ENCODE measurements at regions not wholly inside any gene's neighbourhood (a gene's known extent, or its start where the extent isn't known, plus 50 kb on each side); places are given as distances from the start of the nearest gene placed in this dataset.

DNA sequence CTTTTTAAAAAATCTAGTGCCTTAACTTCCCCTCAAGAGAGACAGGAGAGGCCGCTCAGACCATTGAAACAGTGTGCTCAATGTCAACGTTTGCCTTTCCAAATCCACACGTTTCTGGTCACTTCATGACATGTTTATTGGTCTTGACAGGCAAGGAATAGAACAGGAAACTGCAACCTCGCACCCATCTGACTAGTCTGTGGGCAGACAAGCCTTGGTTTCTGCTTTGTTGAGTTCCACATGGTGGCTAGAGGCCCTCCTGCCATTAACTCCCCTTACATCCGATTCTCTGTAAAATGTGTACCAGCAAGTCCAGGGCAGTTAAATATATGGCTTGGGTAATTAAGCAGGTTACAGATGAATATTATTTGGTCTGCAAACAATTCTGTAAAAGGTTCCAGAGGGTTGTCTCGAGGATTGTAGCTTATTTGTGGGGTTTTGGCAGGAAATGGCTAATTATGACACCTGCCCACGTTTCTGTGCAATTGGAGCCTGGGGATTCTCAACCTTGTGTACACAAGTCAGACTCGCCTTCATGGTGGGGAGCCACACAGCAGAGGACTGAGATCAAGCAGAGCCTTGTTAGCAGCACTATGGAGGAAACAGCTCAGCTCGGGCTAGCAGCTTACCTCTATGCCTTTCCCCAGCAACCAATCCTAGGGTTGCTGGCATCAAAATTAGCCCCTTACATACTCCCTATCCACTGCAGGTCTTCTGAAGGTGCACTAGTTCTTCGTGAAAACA is 317.5 kb upstream of the IGF1R start:
- no peak overlapping the region for H3K27ac ChIP-seq
- no peaks in the 10 kb centered on the region for H3K9me3 ChIP-seq
- no peak overlapping the region for H3K4me3 ChIP-seq
- H3K4me1 ChIP-seq, result peaks cover 0 to 13% (median 0%) of the 10 kb centered on the region in 3 donors
- intact Hi-C loops (cut with DNase I), result no loop called here
- H3K27me3 ChIP-seq, result peaks cover 0 to 4% (median 0%) of the 10 kb centered on the region in 4 donors
- whole genome bisulfite sequencing, 2 donors, result 54 to 63% methylated on average over 8 to 10 of the region's 10 CpGs
- TF ChIP-seq, protein P1, sequence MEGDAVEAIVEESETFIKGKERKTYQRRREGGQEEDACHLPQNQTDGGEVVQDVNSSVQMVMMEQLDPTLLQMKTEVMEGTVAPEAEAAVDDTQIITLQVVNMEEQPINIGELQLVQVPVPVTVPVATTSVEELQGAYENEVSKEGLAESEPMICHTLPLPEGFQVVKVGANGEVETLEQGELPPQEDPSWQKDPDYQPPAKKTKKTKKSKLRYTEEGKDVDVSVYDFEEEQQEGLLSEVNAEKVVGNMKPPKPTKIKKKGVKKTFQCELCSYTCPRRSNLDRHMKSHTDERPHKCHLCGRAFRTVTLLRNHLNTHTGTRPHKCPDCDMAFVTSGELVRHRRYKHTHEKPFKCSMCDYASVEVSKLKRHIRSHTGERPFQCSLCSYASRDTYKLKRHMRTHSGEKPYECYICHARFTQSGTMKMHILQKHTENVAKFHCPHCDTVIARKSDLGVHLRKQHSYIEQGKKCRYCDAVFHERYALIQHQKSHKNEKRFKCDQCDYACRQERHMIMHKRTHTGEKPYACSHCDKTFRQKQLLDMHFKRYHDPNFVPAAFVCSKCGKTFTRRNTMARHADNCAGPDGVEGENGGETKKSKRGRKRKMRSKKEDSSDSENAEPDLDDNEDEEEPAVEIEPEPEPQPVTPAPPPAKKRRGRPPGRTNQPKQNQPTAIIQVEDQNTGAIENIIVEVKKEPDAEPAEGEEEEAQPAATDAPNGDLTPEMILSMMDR (IDR thresholded peaks at IDR 0.05), result no peak
- TF ChIP-seq POLR2A (IDR thresholded peaks at IDR 0.05), result no peak
- no peaks in the 10 kb centered on the region for H3K36me3 ChIP-seq
- no peak for DNase-seq

GRCh38 chr15:98331676-98332075 is 316.7 kb upstream of the IGF1R start:
- H3K9me3 ChIP-seq, result no peaks in the 10 kb centered on the region
- TF ChIP-seq, protein P1 (IDR thresholded peaks at IDR 0.05), result no peak
- intact Hi-C loops (cut with DNase I), result no loop called here
- H3K27me3 ChIP-seq, result peaks cover 0 to 4% (median 0%) of the 10 kb centered on the region in 4 donors
- H3K36me3 ChIP-seq, result no peaks in the 10 kb centered on the region
- no peak for DNase-seq
- H3K27ac ChIP-seq, result no peak overlapping the region
- H3K4me3 ChIP-seq, result no peak overlapping the region
- H3K4me1 ChIP-seq, result peaks cover 0 to 13% (median 0%) of the 10 kb centered on the region in 3 donors
- WGBS, 2 donors, result 70 to 84% methylated on average over 2 to 4 of the region's 4 CpGs

- TF ChIP-seq POLR2A (IDR thresholded peaks at IDR 0.05), result no peak
- TF ChIP-seq, protein P1 (IDR thresholded peaks at IDR 0.05), result no peak
- Histone ChIP-seq H3K9me3 (no peaks in the 10 kb centered on the region), H3K36me3 (no peaks in the 10 kb centered on the region), H3K27me3 (peaks cover 0 to 4% (median 0%) of the 10 kb centered on the region in 4 donors), H3K4me3 (no peak overlapping the region), H3K27ac (no peak overlapping the region), H3K4me1 (peaks cover 0 to 13% (median 0%) of the 10 kb centered on the region in 3 donors)
- no peak for DNase-seq
- intact Hi-C loops (cut with DNase I), result no loop called here
- 60 to 78% methylated on average over 3 to 7 of the region's 7 CpGs for WGBS, 2 donors
Observed at GRCh38 chr15:98333251-98333650, 315.1 kb upstream of the IGF1R start.

DNA sequence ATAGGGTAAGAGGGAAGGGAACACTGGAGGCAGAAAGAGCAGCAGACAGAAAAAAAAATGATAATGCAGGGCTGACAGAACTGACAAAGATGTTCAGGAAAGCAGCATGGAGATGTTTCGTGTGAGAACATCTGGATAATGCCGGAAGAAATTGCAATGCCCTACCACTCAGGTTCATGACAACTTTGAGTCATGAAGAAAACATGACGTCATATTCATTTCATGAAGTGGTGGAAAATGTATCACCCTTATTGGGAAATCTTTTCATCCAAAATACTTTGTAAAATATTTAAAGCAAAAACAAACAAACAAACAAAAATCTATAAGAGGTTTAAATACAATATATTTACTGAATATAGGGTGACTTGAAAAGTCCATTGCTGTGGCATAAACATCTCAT is 305.4 kb upstream of the IGF1R start:
- no peak for TF ChIP-seq POLR2A (IDR thresholded peaks at IDR 0.05)
- TF ChIP-seq, protein P1 (IDR thresholded peaks at IDR 0.05), result no peak
- peaks cover 0 to 3% (median 0%) of the 10 kb centered on the region in 4 donors for H3K27me3 ChIP-seq
- no peaks in the 10 kb centered on the region for H3K36me3 ChIP-seq
- no peak overlapping the region for H3K4me3 ChIP-seq
- no peak for DNase-seq
- WGBS, 2 donors, result 77 to 79% methylated on average over 3 of the region's 3 CpGs
- no peak overlapping the region for H3K27ac ChIP-seq
- intact Hi-C loops (cut with DNase I), result loop anchor here (5.0 kb wide), 1 partner anchor 144 kb away; no protein-coding TSS in a partner anchor
- no peaks in the 10 kb centered on the region for H3K9me3 ChIP-seq
- no peaks in the 10 kb centered on the region for H3K4me1 ChIP-seq

DNA sequence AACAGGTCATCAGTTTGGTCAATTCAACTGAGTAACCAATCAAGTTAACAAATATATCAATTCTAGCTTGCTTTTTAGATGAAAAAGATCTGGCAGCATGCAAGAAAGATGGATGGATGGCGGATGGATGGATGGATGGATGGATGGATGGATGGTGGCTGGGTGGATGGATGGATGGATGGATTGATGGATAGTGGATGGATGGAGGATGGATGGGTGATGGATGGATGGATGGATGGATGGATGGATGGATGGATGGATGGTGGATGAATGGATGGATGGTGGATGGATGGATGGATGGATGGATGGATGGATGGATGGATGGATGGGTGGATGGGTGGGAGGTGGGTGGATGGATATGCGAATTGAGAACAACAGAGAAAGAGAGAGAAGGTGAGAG is 303.7 kb upstream of the IGF1R start:
- Histone ChIP-seq H3K27ac (no peak overlapping the region), H3K36me3 (no peaks in the 10 kb centered on the region), H3K4me3 (no peak overlapping the region), H3K27me3 (peaks cover 0 to 3% (median 0%) of the 10 kb centered on the region in 4 donors), H3K9me3 (no peaks in the 10 kb centered on the region), H3K4me1 (no peaks in the 10 kb centered on the region)
- no peak for DNase-seq
- 67 to 80% methylated on average over 2 of the region's 2 CpGs for WGBS, 2 donors
- intact Hi-C loops (cut with DNase I), result loop anchor here (5.0 kb wide), 1 partner anchor 143 kb away; no protein-coding TSS in a partner anchor
- TF ChIP-seq, protein P1 (IDR thresholded peaks at IDR 0.05), result no peak
- TF ChIP-seq POLR2A (IDR thresholded peaks at IDR 0.05), result no peak

All from esophagus squamous epithelium (tissue), 5 donors.